ENCODE measurements at regions not wholly inside any gene's neighbourhood (a gene's known extent, or its start where the extent isn't known, plus 50 kb on each side); places are given as distances from the start of the nearest gene placed in this dataset.

DNA sequence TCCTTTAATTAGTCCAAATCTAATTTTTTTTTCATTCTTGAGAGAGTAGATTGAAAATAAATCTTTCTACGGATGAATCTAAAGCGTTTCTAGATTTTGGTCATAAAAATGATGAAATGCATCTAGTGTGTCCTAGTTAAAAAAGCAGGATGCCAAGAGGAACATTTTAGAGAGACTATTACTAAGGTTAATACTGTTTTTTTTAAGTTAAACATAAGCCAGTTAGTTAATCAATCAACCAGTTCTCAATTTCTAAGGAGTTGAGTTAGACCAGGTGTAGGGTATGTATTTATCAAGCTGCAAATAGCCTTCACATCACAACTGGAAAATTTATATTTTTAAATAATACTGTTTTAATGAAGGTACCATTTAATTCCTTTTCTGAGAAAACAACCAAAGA, 679.5 kb upstream of the IGFBP7 start:
- TF ChIP-seq ZFX (IDR thresholded peaks at IDR 0.05; ENCODE audit: borderline replicate concordance) = no peak
- TF ChIP-seq, protein P1, sequence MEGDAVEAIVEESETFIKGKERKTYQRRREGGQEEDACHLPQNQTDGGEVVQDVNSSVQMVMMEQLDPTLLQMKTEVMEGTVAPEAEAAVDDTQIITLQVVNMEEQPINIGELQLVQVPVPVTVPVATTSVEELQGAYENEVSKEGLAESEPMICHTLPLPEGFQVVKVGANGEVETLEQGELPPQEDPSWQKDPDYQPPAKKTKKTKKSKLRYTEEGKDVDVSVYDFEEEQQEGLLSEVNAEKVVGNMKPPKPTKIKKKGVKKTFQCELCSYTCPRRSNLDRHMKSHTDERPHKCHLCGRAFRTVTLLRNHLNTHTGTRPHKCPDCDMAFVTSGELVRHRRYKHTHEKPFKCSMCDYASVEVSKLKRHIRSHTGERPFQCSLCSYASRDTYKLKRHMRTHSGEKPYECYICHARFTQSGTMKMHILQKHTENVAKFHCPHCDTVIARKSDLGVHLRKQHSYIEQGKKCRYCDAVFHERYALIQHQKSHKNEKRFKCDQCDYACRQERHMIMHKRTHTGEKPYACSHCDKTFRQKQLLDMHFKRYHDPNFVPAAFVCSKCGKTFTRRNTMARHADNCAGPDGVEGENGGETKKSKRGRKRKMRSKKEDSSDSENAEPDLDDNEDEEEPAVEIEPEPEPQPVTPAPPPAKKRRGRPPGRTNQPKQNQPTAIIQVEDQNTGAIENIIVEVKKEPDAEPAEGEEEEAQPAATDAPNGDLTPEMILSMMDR (IDR thresholded peaks at IDR 0.05) = no peak

All from 22Rv1 (cell line).